ENCODE measurements at regions not wholly inside any gene's neighbourhood (a gene's known extent, or its start where the extent isn't known, plus 50 kb on each side); places are given as distances from the start of the nearest gene placed in this dataset.

- no peak for DNase-seq (ENCODE audit: low spot score)
- BruUV-seq (replicated peaks): no TSS peak
- POLR2A ChIA-PET (ENCODE audit: low non-redundant PET): no interaction called here
- intact Hi-C loops (cut with micrococcal nuclease; ENCODE audit: unreplicated experiment): no loop called here
- Histone ChIP-seq H3K9me3 (ENCODE audit: low read depth, low read length, poor library complexity, severe bottlenecking) (no peaks in the 10 kb centered on the region), H3K36me3 (ENCODE audit: insufficient read depth, low read length, poor library complexity, severe bottlenecking) (no peaks in the 10 kb centered on the region), H3K27ac (ENCODE audit: low read depth, low read length, poor library complexity, severe bottlenecking) (no peak overlapping the region), H3K27me3 (replicated peaks; ENCODE audit: insufficient read depth, low read depth, low read length, poor library complexity) (peaks cover 4% of the 10 kb centered on the region), H3K4me3 (ENCODE audit: low read depth, low read length, poor library complexity, severe bottlenecking) (no peak overlapping the region), H3K4me1 (ENCODE audit: insufficient read depth, low read length, poor library complexity, severe bottlenecking) (no peaks in the 10 kb centered on the region)
- CTCF ChIA-PET: no interaction called here
- TF ChIP-seq EZH2 (IDR thresholded peaks at IDR 0.05; ENCODE audit: borderline replicate concordance, low read depth, low read length, poor library complexity, severe bottlenecking) (no peak), CTCF (conservative IDR thresholded peaks at IDR 0.05; ENCODE audit: low read depth, low read length) (no peak)
These were observed 93.9 kb downstream of the NKX2-1 start for GRCh38 chr14:36426113-36426512.

- intact Hi-C loops (cut with micrococcal nuclease; ENCODE audit: unreplicated experiment): no loop called here
- DNase-seq (ENCODE audit: low spot score): no peak
- ChIA-PET CTCF (no interaction called here), POLR2A (ENCODE audit: low non-redundant PET) (no interaction called here)
- H3K9me3 ChIP-seq (ENCODE audit: low read depth, low read length, poor library complexity, severe bottlenecking): no peaks in the 10 kb centered on the region
- TF ChIP-seq CTCF (conservative IDR thresholded peaks at IDR 0.05; ENCODE audit: low read depth, low read length) (no peak), EZH2 (IDR thresholded peaks at IDR 0.05; ENCODE audit: borderline replicate concordance, low read depth, low read length, poor library complexity, severe bottlenecking) (no peak)
- H3K4me3 ChIP-seq (ENCODE audit: low read depth, low read length, poor library complexity, severe bottlenecking): no peak overlapping the region
- H3K27me3 ChIP-seq (replicated peaks; ENCODE audit: insufficient read depth, low read depth, low read length, poor library complexity): peaks cover 4% of the 10 kb centered on the region
- no TSS peak for BruUV-seq (replicated peaks)
- H3K36me3 ChIP-seq (ENCODE audit: insufficient read depth, low read length, poor library complexity, severe bottlenecking): no peaks in the 10 kb centered on the region
- no peaks in the 10 kb centered on the region for H3K4me1 ChIP-seq (ENCODE audit: insufficient read depth, low read length, poor library complexity, severe bottlenecking)
- no peak overlapping the region for H3K27ac ChIP-seq (ENCODE audit: low read depth, low read length, poor library complexity, severe bottlenecking)
These were observed 95.4 kb downstream of the NKX2-1 start for GRCh38 chr14:36424478-36425102.

- Histone ChIP-seq H3K27me3 (replicated peaks; ENCODE audit: insufficient read depth, low read depth, low read length, poor library complexity) (peaks cover under 1% of the 10 kb centered on the region), H3K9me3 (ENCODE audit: low read depth, low read length, poor library complexity, severe bottlenecking) (no peaks in the 10 kb centered on the region), H3K4me3 (ENCODE audit: low read depth, low read length, poor library complexity, severe bottlenecking) (no peak overlapping the region), H3K27ac (ENCODE audit: low read depth, low read length, poor library complexity, severe bottlenecking) (no peak overlapping the region), H3K36me3 (ENCODE audit: insufficient read depth, low read length, poor library complexity, severe bottlenecking) (no peaks in the 10 kb centered on the region), H3K4me1 (ENCODE audit: insufficient read depth, low read length, poor library complexity, severe bottlenecking) (no peaks in the 10 kb centered on the region)
- BruUV-seq (replicated peaks): no TSS peak
- TF ChIP-seq EZH2 (IDR thresholded peaks at IDR 0.05; ENCODE audit: borderline replicate concordance, low read depth, low read length, poor library complexity, severe bottlenecking): no peak
- TF ChIP-seq CTCF (conservative IDR thresholded peaks at IDR 0.05; ENCODE audit: low read depth, low read length): no peak
- ChIA-PET POLR2A (ENCODE audit: low non-redundant PET) (no interaction called here), CTCF (no interaction called here)
- intact Hi-C loops (cut with micrococcal nuclease; ENCODE audit: unreplicated experiment): no loop called here
- no peak for DNase-seq (ENCODE audit: low spot score)
These were observed 96.6 kb downstream of the NKX2-1 start for GRCh38 chr14:36423430-36423829.
